ENCODE measurements at regions not wholly inside any gene's neighbourhood (a gene's known extent, or its start where the extent isn't known, plus 50 kb on each side); places are given as distances from the start of the nearest gene placed in this dataset.

DNA sequence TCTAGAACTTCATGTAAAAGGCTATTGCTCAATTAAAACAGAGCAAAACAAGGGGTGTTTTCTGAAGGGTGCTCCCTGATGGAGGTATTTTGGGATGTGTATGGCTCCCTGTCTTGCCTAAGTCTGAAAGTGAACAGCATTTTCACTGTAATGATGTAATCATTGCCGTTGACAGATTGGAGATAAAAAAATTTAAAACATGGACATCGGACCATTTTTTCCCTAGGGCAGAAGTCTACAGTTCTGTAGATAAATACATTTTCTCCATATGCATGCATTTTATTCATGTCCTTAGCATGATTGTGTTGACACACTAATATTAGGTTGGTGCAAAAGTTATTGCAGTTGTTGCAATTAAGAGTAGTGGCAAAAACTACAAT, 85.1 kb upstream of the ATXN1 start:
- Histone ChIP-seq H4K20me1 (ENCODE audit: insufficient read depth) (no peaks in the 10 kb centered on the region), H3K9me3 (ENCODE audit: low read length) (no peaks in the 10 kb centered on the region), H3K4me3 (ENCODE audit: low read length) (no peak overlapping the region), H3K4me2 (ENCODE audit: low read length) (no peak overlapping the region), H3K27ac (ENCODE audit: low read length) (no peak overlapping the region), H3K27me3 (ENCODE audit: insufficient read depth, low read depth, low read length) (no peaks in the 10 kb centered on the region), H3F3A (ENCODE audit: insufficient read depth, low read length, poor library complexity, severe bottlenecking) (no peaks in the 10 kb centered on the region), H3K79me2 (replicated peaks; ENCODE audit: insufficient read depth, low read length) (no peaks in the 10 kb centered on the region), H3K9me2 (ENCODE audit: insufficient read depth, low read length) (no peaks in the 10 kb centered on the region), H2AFZ (ENCODE audit: low read depth, low read length) (no peak overlapping the region), H3K9ac (ENCODE audit: low read length) (no peak overlapping the region), H3K36me3 (ENCODE audit: insufficient read depth, low read length) (no peaks in the 10 kb centered on the region)
- TF ChIP-seq MXI1 (conservative IDR thresholded peaks at IDR 0.05; ENCODE audit: poor library complexity, severe bottlenecking) (no peak), SMC3 (conservative IDR thresholded peaks at IDR 0.05; ENCODE audit: poor library complexity) (no peak), POLR2AphosphoS5 (IDR thresholded peaks at IDR 0.05) (no peak), RAD21 (conservative IDR thresholded peaks at IDR 0.05) (no peak)
- TF ChIP-seq, protein P1, sequence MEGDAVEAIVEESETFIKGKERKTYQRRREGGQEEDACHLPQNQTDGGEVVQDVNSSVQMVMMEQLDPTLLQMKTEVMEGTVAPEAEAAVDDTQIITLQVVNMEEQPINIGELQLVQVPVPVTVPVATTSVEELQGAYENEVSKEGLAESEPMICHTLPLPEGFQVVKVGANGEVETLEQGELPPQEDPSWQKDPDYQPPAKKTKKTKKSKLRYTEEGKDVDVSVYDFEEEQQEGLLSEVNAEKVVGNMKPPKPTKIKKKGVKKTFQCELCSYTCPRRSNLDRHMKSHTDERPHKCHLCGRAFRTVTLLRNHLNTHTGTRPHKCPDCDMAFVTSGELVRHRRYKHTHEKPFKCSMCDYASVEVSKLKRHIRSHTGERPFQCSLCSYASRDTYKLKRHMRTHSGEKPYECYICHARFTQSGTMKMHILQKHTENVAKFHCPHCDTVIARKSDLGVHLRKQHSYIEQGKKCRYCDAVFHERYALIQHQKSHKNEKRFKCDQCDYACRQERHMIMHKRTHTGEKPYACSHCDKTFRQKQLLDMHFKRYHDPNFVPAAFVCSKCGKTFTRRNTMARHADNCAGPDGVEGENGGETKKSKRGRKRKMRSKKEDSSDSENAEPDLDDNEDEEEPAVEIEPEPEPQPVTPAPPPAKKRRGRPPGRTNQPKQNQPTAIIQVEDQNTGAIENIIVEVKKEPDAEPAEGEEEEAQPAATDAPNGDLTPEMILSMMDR (IDR thresholded peaks at IDR 0.05; ENCODE audit: poor library complexity, severe bottlenecking) = no peak

DNA sequence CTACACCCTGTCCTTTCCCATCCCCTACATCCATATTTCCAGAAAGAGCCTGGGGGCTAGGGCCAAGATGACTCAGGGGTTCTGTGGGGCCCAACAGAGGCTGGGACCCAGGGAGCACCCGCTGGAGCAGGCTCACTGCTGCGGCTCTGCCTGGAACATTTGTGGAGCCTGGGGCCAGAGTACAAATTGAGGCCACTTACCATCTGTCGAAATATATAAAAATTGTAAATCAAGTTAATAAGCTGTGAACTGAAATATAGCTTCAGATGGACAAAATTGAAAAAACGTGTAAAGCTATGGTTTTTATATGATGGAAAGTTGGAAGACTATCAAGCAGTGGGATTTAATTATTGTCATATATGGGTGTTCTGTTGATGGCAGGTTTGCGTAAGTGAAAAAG, 82.9 kb upstream of the ATXN1 start:
- no peak overlapping the region for H3K4me2 ChIP-seq (ENCODE audit: low read length)
- H3K9ac ChIP-seq (ENCODE audit: low read length) = no peak overlapping the region
- no peaks in the 10 kb centered on the region for H3K36me3 ChIP-seq (ENCODE audit: insufficient read depth, low read length)
- H3K9me2 ChIP-seq (ENCODE audit: insufficient read depth, low read length) = no peaks in the 10 kb centered on the region
- TF ChIP-seq TAF1 (IDR thresholded peaks at IDR 0.05; ENCODE audit: low read depth) (no peak), MXI1 (conservative IDR thresholded peaks at IDR 0.05; ENCODE audit: poor library complexity, severe bottlenecking) (no peak), SMC3 (conservative IDR thresholded peaks at IDR 0.05; ENCODE audit: poor library complexity) (no peak), EP300 (conservative IDR thresholded peaks at IDR 0.05; ENCODE audit: poor library complexity, severe bottlenecking) (no peak), RAD21 (conservative IDR thresholded peaks at IDR 0.05) (no peak), EZH2 (IDR thresholded peaks at IDR 0.05; ENCODE audit: borderline replicate concordance, insufficient read depth, low read length, poor library complexity, severe bottlenecking) (no peak), POLR2AphosphoS5 (IDR thresholded peaks at IDR 0.05) (no peak)
- TF ChIP-seq, protein P1 (IDR thresholded peaks at IDR 0.05; ENCODE audit: poor library complexity, severe bottlenecking) = no peak
- TF ChIP-seq, protein P2, sequence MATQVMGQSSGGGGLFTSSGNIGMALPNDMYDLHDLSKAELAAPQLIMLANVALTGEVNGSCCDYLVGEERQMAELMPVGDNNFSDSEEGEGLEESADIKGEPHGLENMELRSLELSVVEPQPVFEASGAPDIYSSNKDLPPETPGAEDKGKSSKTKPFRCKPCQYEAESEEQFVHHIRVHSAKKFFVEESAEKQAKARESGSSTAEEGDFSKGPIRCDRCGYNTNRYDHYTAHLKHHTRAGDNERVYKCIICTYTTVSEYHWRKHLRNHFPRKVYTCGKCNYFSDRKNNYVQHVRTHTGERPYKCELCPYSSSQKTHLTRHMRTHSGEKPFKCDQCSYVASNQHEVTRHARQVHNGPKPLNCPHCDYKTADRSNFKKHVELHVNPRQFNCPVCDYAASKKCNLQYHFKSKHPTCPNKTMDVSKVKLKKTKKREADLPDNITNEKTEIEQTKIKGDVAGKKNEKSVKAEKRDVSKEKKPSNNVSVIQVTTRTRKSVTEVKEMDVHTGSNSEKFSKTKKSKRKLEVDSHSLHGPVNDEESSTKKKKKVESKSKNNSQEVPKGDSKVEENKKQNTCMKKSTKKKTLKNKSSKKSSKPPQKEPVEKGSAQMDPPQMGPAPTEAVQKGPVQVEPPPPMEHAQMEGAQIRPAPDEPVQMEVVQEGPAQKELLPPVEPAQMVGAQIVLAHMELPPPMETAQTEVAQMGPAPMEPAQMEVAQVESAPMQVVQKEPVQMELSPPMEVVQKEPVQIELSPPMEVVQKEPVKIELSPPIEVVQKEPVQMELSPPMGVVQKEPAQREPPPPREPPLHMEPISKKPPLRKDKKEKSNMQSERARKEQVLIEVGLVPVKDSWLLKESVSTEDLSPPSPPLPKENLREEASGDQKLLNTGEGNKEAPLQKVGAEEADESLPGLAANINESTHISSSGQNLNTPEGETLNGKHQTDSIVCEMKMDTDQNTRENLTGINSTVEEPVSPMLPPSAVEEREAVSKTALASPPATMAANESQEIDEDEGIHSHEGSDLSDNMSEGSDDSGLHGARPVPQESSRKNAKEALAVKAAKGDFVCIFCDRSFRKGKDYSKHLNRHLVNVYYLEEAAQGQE (IDR thresholded peaks at IDR 0.05; ENCODE audit: borderline replicate concordance) = no peak
- no peaks in the 10 kb centered on the region for H3K79me2 ChIP-seq (replicated peaks; ENCODE audit: insufficient read depth, low read length)
- H3K27ac ChIP-seq (ENCODE audit: low read length) = no peak overlapping the region
- no peak overlapping the region for H2AFZ ChIP-seq (ENCODE audit: low read depth, low read length)
- no peaks in the 10 kb centered on the region for H3K27me3 ChIP-seq (ENCODE audit: insufficient read depth, low read depth, low read length)
- H3F3A ChIP-seq (ENCODE audit: insufficient read depth, low read length, poor library complexity, severe bottlenecking) = no peaks in the 10 kb centered on the region
- no peak overlapping the region for H3K4me3 ChIP-seq (ENCODE audit: low read length)
- no peaks in the 10 kb centered on the region for H3K9me3 ChIP-seq (ENCODE audit: low read length)
- H4K20me1 ChIP-seq (ENCODE audit: insufficient read depth) = no peaks in the 10 kb centered on the region
